ENCODE measurements at regions not wholly inside any gene's neighbourhood (a gene's known extent, or its start where the extent isn't known, plus 50 kb on each side); places are given as distances from the start of the nearest gene placed in this dataset.

DNA sequence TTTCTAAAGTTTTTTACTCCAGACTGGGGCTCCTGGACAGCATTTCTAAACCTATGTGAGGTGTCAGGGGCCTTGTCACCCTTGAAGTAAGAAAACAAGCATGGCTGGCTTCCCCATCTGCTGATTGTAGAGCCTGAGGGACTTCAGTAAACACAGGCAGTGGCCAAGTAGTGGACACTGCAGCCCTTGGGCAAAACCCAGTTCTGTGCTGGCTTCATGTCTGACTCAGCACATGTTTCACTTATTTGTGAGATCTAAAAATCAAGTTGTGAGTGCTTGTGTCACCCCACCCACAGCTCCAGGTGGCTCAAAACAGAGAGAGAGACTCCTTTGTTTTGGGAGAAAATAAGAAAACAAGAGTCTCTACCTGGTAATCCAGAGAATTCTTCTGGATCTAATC is 660.3 kb upstream of the VRK2 start:
- no peak overlapping the region for H4K8ac ChIP-seq (replicated peaks; ENCODE audit: insufficient read length, low read depth, low read length)
- Mint-ChIP-seq H3K27me3 (ENCODE audit: low read depth) (no peaks in the 10 kb centered on the region), H3K4me3 (no peak overlapping the region), H3K27ac (no peak overlapping the region), H3K36me3 (ENCODE audit: insufficient read depth in 1 of 3, low read depth in 3 of 3) (no peaks in the 10 kb centered on the region), H3K9me3 (peaks cover 0 to 2% of the 10 kb centered on the region in 2 experiments; a peak in 3 of 5 replicates), H3K4me1 (peaks cover 5 to 8% of the 10 kb centered on the region in 2 experiments; a peak in 3 of 4 replicates)
- no peak overlapping the region for H2BK12ac ChIP-seq (ENCODE audit: insufficient read length, low read depth, low read length)
- H2BK15ac ChIP-seq (ENCODE audit: low read depth, low read length), result no peak overlapping the region
- H2BK120ac ChIP-seq (ENCODE audit: low read depth, low read length, poor library complexity, severe bottlenecking), result no peak overlapping the region
- no peak for TF ChIP-seq CTCF (conservative IDR thresholded peaks at IDR 0.05)
- H3K56ac ChIP-seq (ENCODE audit: insufficient read length, low read depth, low read length), result no peak overlapping the region
- no peak overlapping the region for H4K5ac ChIP-seq (ENCODE audit: insufficient read length, low read depth, low read length)
- H3K27ac ChIP-seq (ENCODE audit: insufficient read length, low read depth, low read length), result no peak overlapping the region
- no peak overlapping the region for H2AK5ac ChIP-seq (ENCODE audit: insufficient read length, low read length)
- H3K23me2 ChIP-seq (ENCODE audit: insufficient read length, low read depth, low read length, poor library complexity, severe bottlenecking), result no peaks in the 10 kb centered on the region
- H3K18ac ChIP-seq (ENCODE audit: insufficient read length, low read depth, low read length), result no peak overlapping the region
- no peaks in the 10 kb centered on the region for H3K9me3 ChIP-seq (ENCODE audit: control insufficient read depth, low read depth, low read length)
- H3K14ac ChIP-seq (ENCODE audit: insufficient read depth, low read length), result no peak overlapping the region
- H3K9ac ChIP-seq (ENCODE audit: extremely low read depth, insufficient read length, low read length), result no peak overlapping the region
- no peak overlapping the region for H4K91ac ChIP-seq (ENCODE audit: insufficient read length, low read depth, low read length)
- H4K20me1 ChIP-seq (ENCODE audit: control insufficient read depth, insufficient read depth, insufficient read length), result no peaks in the 10 kb centered on the region
- no peak for DNase-seq
- H3K4ac ChIP-seq (ENCODE audit: low read depth, low read length), result no peak overlapping the region
- no peak overlapping the region for H3T11ph ChIP-seq (ENCODE audit: low read length)
- H2BK5ac ChIP-seq (ENCODE audit: insufficient read length, low read length), result no peak overlapping the region
- no peaks in the 10 kb centered on the region for H3K79me2 ChIP-seq (ENCODE audit: insufficient read depth, low read length)
- H2BK20ac ChIP-seq (ENCODE audit: low read depth, low read length, poor library complexity, severe bottlenecking), result no peak overlapping the region
- H3K4me1 ChIP-seq (ENCODE audit: insufficient read depth, low read length), result no peaks in the 10 kb centered on the region
- no peak overlapping the region for H3K4me2 ChIP-seq (ENCODE audit: insufficient read depth, insufficient read length, low read length)
- no peak overlapping the region for H3K23ac ChIP-seq (ENCODE audit: insufficient read length, low read depth, low read length)
- H2AFZ ChIP-seq (ENCODE audit: low read length), result no peak overlapping the region
- H3K79me1 ChIP-seq (ENCODE audit: insufficient read depth, low read depth, low read length, poor library complexity, severe bottlenecking), result no peaks in the 10 kb centered on the region
- no peaks in the 10 kb centered on the region for H3K27me3 ChIP-seq (ENCODE audit: insufficient read depth, low read length)

All from H9 (cell line).